ENCODE measurements at regions not wholly inside any gene's neighbourhood (a gene's known extent, or its start where the extent isn't known, plus 50 kb on each side); places are given as distances from the start of the nearest gene placed in this dataset.

- Mint-ChIP-seq H3K27ac (no peak overlapping the region), H3K27me3 (no peaks in the 10 kb centered on the region), H3K4me3 (no peak overlapping the region), H3K9me3 (peaks cover 7% of the 10 kb centered on the region), H3K36me3 (ENCODE audit: low read depth) (no peaks in the 10 kb centered on the region), H3K4me1 (ENCODE audit: low read depth) (no peaks in the 10 kb centered on the region)
- DNase-seq = no peak
Observed at GRCh38 chr3:117595615-117596014, 886.0 kb downstream of the TUSC7 start.

GRCh38 chr3:117596503-117596902 is 886.9 kb downstream of the TUSC7 start:
- H3K4me3 Mint-ChIP-seq = no peak overlapping the region
- no peak for DNase-seq
- H3K4me1 Mint-ChIP-seq (ENCODE audit: low read depth) = no peaks in the 10 kb centered on the region
- no peaks in the 10 kb centered on the region for H3K36me3 Mint-ChIP-seq (ENCODE audit: low read depth)
- H3K27ac Mint-ChIP-seq = no peak overlapping the region
- H3K27me3 Mint-ChIP-seq = no peaks in the 10 kb centered on the region
- peaks cover 7% of the 10 kb centered on the region for H3K9me3 Mint-ChIP-seq

- Mint-ChIP-seq H3K9me3 (peaks cover 2% of the 10 kb centered on the region), H3K27ac (no peak overlapping the region), H3K27me3 (no peaks in the 10 kb centered on the region), H3K36me3 (ENCODE audit: low read depth) (no peaks in the 10 kb centered on the region), H3K4me1 (ENCODE audit: low read depth) (no peaks in the 10 kb centered on the region), H3K4me3 (no peak overlapping the region)
- DNase-seq = no peak
Observed at GRCh38 chr3:117597865-117598264, 888.3 kb downstream of the TUSC7 start.

- no peak for DNase-seq
- Mint-ChIP-seq H3K4me1 (ENCODE audit: low read depth) (no peaks in the 10 kb centered on the region), H3K36me3 (ENCODE audit: low read depth) (no peaks in the 10 kb centered on the region), H3K27me3 (no peaks in the 10 kb centered on the region), H3K4me3 (no peak overlapping the region), H3K27ac (no peak overlapping the region), H3K9me3 (no peaks in the 10 kb centered on the region)
Observed at GRCh38 chr3:117600112-117600511, 890.5 kb downstream of the TUSC7 start.

GRCh38 chr3:117600666-117601065 is 891.1 kb downstream of the TUSC7 start:
- DNase-seq = no peak
- Mint-ChIP-seq H3K27ac (no peak overlapping the region), H3K27me3 (no peaks in the 10 kb centered on the region), H3K4me1 (ENCODE audit: low read depth) (no peaks in the 10 kb centered on the region), H3K9me3 (no peaks in the 10 kb centered on the region), H3K36me3 (ENCODE audit: low read depth) (no peaks in the 10 kb centered on the region), H3K4me3 (no peak overlapping the region)

- no peaks in the 10 kb centered on the region for H3K4me1 Mint-ChIP-seq (ENCODE audit: low read depth)
- no peaks in the 10 kb centered on the region for H3K27me3 Mint-ChIP-seq
- H3K4me3 Mint-ChIP-seq = no peak overlapping the region
- H3K9me3 Mint-ChIP-seq = no peaks in the 10 kb centered on the region
- no peaks in the 10 kb centered on the region for H3K36me3 Mint-ChIP-seq (ENCODE audit: low read depth)
- no peak for DNase-seq
- no peak overlapping the region for H3K27ac Mint-ChIP-seq
Observed at GRCh38 chr3:117602058-117602644, 892.6 kb downstream of the TUSC7 start.

- H3K9me3 Mint-ChIP-seq = no peaks in the 10 kb centered on the region
- no peaks in the 10 kb centered on the region for H3K36me3 Mint-ChIP-seq (ENCODE audit: low read depth)
- H3K4me3 Mint-ChIP-seq = no peak overlapping the region
- DNase-seq = no peak
- H3K27me3 Mint-ChIP-seq = no peaks in the 10 kb centered on the region
- no peaks in the 10 kb centered on the region for H3K4me1 Mint-ChIP-seq (ENCODE audit: low read depth)
- no peak overlapping the region for H3K27ac Mint-ChIP-seq
Observed at GRCh38 chr3:117603097-117603496, 893.5 kb downstream of the TUSC7 start.

GRCh38 chr3:117606866-117607265 is 897.3 kb downstream of the TUSC7 start:
- DNase-seq = no peak
- no peak overlapping the region for H3K27ac Mint-ChIP-seq
- no peak overlapping the region for H3K4me3 Mint-ChIP-seq
- H3K4me1 Mint-ChIP-seq (ENCODE audit: low read depth) = no peaks in the 10 kb centered on the region
- H3K36me3 Mint-ChIP-seq (ENCODE audit: low read depth) = no peaks in the 10 kb centered on the region
- H3K27me3 Mint-ChIP-seq = no peaks in the 10 kb centered on the region
- H3K9me3 Mint-ChIP-seq = peaks cover 9% of the 10 kb centered on the region

- Mint-ChIP-seq H3K4me3 (no peak overlapping the region), H3K36me3 (ENCODE audit: low read depth) (no peaks in the 10 kb centered on the region), H3K4me1 (ENCODE audit: low read depth) (no peaks in the 10 kb centered on the region), H3K9me3 (peaks cover 12% of the 10 kb centered on the region), H3K27me3 (no peaks in the 10 kb centered on the region), H3K27ac (no peak overlapping the region)
- DNase-seq = no peak
Observed at GRCh38 chr3:117609330-117609729, 899.8 kb downstream of the TUSC7 start.

- Mint-ChIP-seq H3K4me3 (no peak overlapping the region), H3K27me3 (no peaks in the 10 kb centered on the region), H3K27ac (no peak overlapping the region), H3K9me3 (peaks cover 12% of the 10 kb centered on the region), H3K36me3 (ENCODE audit: low read depth) (no peaks in the 10 kb centered on the region), H3K4me1 (ENCODE audit: low read depth) (no peaks in the 10 kb centered on the region)
- no peak for DNase-seq
Observed at GRCh38 chr3:117610156-117610555, 900.6 kb downstream of the TUSC7 start.

GRCh38 chr3:117611211-117611610 is 901.6 kb downstream of the TUSC7 start:
- H3K9me3 Mint-ChIP-seq = peaks cover 15% of the 10 kb centered on the region
- no peak overlapping the region for H3K4me3 Mint-ChIP-seq
- no peaks in the 10 kb centered on the region for H3K27me3 Mint-ChIP-seq
- H3K4me1 Mint-ChIP-seq (ENCODE audit: low read depth) = no peaks in the 10 kb centered on the region
- H3K27ac Mint-ChIP-seq = no peak overlapping the region
- DNase-seq = no peak
- H3K36me3 Mint-ChIP-seq (ENCODE audit: low read depth) = no peaks in the 10 kb centered on the region

GRCh38 chr3:117616227-117616626 is 906.6 kb downstream of the TUSC7 start:
- Mint-ChIP-seq H3K9me3 (peaks cover 8% of the 10 kb centered on the region), H3K27ac (no peak overlapping the region), H3K27me3 (no peaks in the 10 kb centered on the region), H3K4me3 (no peak overlapping the region), H3K4me1 (ENCODE audit: low read depth) (no peaks in the 10 kb centered on the region), H3K36me3 (ENCODE audit: low read depth) (no peaks in the 10 kb centered on the region)
- no peak for DNase-seq

GRCh38 chr3:117617906-117618305 is 908.3 kb downstream of the TUSC7 start:
- Mint-ChIP-seq H3K27me3 (no peaks in the 10 kb centered on the region), H3K9me3 (peaks cover 6% of the 10 kb centered on the region), H3K4me1 (ENCODE audit: low read depth) (no peaks in the 10 kb centered on the region), H3K36me3 (ENCODE audit: low read depth) (no peaks in the 10 kb centered on the region), H3K4me3 (no peak overlapping the region), H3K27ac (no peak overlapping the region)
- no peak for DNase-seq

- Mint-ChIP-seq H3K27me3 (no peaks in the 10 kb centered on the region), H3K9me3 (peaks cover 6% of the 10 kb centered on the region), H3K27ac (no peak overlapping the region), H3K4me1 (ENCODE audit: low read depth) (no peaks in the 10 kb centered on the region), H3K36me3 (ENCODE audit: low read depth) (no peaks in the 10 kb centered on the region), H3K4me3 (no peak overlapping the region)
- no peak for DNase-seq
Observed at GRCh38 chr3:117618462-117618861, 908.9 kb downstream of the TUSC7 start.

GRCh38 chr3:117619805-117620204 is 910.2 kb downstream of the TUSC7 start:
- no peak for DNase-seq
- Mint-ChIP-seq H3K4me1 (ENCODE audit: low read depth) (no peaks in the 10 kb centered on the region), H3K4me3 (no peak overlapping the region), H3K27ac (no peak overlapping the region), H3K27me3 (no peaks in the 10 kb centered on the region), H3K36me3 (ENCODE audit: low read depth) (no peaks in the 10 kb centered on the region), H3K9me3 (peaks cover 6% of the 10 kb centered on the region)
